ENCODE measurements at regions not wholly inside any gene's neighbourhood (a gene's known extent, or its start where the extent isn't known, plus 50 kb on each side); places are given as distances from the start of the nearest gene placed in this dataset.

DNA sequence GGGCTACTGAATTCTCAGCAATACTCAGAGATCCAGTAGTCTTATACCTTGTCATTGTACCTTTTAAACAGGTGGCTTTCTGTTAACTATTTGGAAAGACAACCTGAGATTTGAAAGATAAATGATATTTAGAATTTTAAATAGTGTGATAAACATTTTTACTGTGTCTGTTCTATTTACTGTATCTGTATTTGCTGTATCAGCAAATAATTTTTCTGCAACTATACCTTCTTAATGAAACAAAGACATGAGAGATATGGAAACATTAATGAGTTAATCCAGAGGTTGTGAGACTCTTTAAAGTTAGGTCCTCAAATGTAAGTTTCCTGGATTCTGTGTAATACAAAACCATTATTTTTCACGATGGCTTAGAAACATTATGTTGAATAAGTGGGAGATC is 249.6 kb downstream of the CCDC59 start:
- POLR2A ChIA-PET = no interaction called here
- ATAC-seq (no peak), DNase-seq (ENCODE audit: low spot score) (no peak)
- no peak overlapping the region for H3K27ac Mint-ChIP-seq
- no peaks in the 10 kb centered on the region for H3K4me1 Mint-ChIP-seq
- H3K36me3 Mint-ChIP-seq = no peaks in the 10 kb centered on the region
- no peak for TF ChIP-seq JUN (CRISPR knock-in tag; IDR thresholded peaks at IDR 0.05)
- TF ChIP-seq, protein P1, sequence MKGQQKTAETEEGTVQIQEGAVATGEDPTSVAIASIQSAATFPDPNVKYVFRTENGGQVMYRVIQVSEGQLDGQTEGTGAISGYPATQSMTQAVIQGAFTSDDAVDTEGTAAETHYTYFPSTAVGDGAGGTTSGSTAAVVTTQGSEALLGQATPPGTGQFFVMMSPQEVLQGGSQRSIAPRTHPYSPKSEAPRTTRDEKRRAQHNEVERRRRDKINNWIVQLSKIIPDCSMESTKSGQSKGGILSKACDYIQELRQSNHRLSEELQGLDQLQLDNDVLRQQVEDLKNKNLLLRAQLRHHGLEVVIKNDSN (CRISPR knock-in tag; IDR thresholded peaks at IDR 0.05) = no peak
- TF ChIP-seq RELA (CRISPR knock-in tag; IDR thresholded peaks at IDR 0.05; ENCODE audit: borderline replicate concordance) = no peak
- TF ChIP-seq, protein P2, sequence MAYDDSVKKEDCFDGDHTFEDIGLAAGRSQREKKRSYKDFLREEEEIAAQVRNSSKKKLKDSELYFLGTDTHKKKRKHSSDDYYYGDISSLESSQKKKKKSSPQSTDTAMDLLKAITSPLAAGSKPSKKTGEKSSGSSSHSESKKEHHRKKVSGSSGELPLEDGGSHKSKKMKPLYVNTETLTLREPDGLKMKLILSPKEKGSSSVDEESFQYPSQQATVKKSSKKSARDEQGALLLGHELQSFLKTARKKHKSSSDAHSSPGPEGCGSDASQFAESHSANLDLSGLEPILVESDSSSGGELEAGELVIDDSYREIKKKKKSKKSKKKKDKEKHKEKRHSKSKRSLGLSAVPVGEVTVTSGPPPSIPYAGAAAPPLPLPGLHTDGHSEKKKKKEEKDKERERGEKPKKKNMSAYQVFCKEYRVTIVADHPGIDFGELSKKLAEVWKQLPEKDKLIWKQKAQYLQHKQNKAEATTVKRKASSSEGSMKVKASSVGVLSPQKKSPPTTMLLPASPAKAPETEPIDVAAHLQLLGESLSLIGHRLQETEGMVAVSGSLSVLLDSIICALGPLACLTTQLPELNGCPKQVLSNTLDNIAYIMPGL (CRISPR knock-in tag; IDR thresholded peaks at IDR 0.05) = no peak
- no peak for TF ChIP-seq GABPB1 (CRISPR knock-in tag; IDR thresholded peaks at IDR 0.05)
- TF ChIP-seq NFATC4 (CRISPR knock-in tag; IDR thresholded peaks at IDR 0.05) = no peak
- no peak for TF ChIP-seq CREM (CRISPR knock-in tag; IDR thresholded peaks at IDR 0.05)
- TF ChIP-seq IRF2 (CRISPR knock-in tag; IDR thresholded peaks at IDR 0.05; ENCODE audit: borderline replicate concordance, low read depth) = no peak
- no peak for TF ChIP-seq TEAD1 (CRISPR knock-in tag; IDR thresholded peaks at IDR 0.05)
- no peak for TF ChIP-seq SMAD3 (CRISPR knock-in tag; IDR thresholded peaks at IDR 0.05; ENCODE audit: borderline replicate concordance)
- TF ChIP-seq, protein P3, sequence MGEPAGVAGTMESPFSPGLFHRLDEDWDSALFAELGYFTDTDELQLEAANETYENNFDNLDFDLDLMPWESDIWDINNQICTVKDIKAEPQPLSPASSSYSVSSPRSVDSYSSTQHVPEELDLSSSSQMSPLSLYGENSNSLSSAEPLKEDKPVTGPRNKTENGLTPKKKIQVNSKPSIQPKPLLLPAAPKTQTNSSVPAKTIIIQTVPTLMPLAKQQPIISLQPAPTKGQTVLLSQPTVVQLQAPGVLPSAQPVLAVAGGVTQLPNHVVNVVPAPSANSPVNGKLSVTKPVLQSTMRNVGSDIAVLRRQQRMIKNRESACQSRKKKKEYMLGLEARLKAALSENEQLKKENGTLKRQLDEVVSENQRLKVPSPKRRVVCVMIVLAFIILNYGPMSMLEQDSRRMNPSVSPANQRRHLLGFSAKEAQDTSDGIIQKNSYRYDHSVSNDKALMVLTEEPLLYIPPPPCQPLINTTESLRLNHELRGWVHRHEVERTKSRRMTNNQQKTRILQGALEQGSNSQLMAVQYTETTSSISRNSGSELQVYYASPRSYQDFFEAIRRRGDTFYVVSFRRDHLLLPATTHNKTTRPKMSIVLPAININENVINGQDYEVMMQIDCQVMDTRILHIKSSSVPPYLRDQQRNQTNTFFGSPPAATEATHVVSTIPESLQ (CRISPR knock-in tag; IDR thresholded peaks at IDR 0.05) = no peak
- TF ChIP-seq ZNF671 (CRISPR knock-in tag; IDR thresholded peaks at IDR 0.05) = no peak
- TF ChIP-seq KAT7 (CRISPR knock-in tag; IDR thresholded peaks at IDR 0.05; ENCODE audit: borderline replicate concordance) = no peak
- TF ChIP-seq SOX15 (CRISPR knock-in tag; IDR thresholded peaks at IDR 0.05) = no peak
- no peak overlapping the region for H3K4me3 Mint-ChIP-seq
- H3K27me3 Mint-ChIP-seq (ENCODE audit: low read depth) = no peaks in the 10 kb centered on the region
- H3K9me3 Mint-ChIP-seq = peaks cover 5% of the 10 kb centered on the region
- CTCF ChIA-PET = no interaction called here

DNA sequence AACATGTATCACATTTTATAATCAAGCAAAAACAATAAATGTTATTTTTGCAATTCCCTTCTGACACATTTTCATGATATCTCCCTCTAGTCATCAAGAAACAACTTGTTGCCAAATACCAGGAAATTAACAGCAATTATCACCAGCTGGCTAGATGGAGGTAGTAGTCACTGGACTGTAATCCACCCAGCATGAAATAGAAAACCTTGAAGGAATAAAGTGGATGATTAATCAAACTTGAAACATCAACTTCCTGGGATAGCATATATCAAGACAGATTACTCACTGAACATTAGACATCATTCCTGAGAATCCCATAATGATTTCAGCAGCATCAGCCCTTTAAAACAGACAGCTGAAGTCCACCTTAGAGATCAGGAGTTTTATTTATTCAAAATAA is 259.0 kb downstream of the CCDC59 start:
- ChIA-PET POLR2A (no interaction called here), CTCF (no interaction called here)
- Mint-ChIP-seq H3K4me3 (no peak overlapping the region), H3K9me3 (peaks cover 4% of the 10 kb centered on the region), H3K36me3 (no peaks in the 10 kb centered on the region), H3K27ac (no peak overlapping the region), H3K27me3 (ENCODE audit: low read depth) (no peaks in the 10 kb centered on the region; the same call in 1 of the 2 replicates), H3K4me1 (peaks cover 29% of the 10 kb centered on the region)
- DNase-seq (ENCODE audit: low spot score) = no peak
- ATAC-seq = no peak
- TF ChIP-seq, protein P4, sequence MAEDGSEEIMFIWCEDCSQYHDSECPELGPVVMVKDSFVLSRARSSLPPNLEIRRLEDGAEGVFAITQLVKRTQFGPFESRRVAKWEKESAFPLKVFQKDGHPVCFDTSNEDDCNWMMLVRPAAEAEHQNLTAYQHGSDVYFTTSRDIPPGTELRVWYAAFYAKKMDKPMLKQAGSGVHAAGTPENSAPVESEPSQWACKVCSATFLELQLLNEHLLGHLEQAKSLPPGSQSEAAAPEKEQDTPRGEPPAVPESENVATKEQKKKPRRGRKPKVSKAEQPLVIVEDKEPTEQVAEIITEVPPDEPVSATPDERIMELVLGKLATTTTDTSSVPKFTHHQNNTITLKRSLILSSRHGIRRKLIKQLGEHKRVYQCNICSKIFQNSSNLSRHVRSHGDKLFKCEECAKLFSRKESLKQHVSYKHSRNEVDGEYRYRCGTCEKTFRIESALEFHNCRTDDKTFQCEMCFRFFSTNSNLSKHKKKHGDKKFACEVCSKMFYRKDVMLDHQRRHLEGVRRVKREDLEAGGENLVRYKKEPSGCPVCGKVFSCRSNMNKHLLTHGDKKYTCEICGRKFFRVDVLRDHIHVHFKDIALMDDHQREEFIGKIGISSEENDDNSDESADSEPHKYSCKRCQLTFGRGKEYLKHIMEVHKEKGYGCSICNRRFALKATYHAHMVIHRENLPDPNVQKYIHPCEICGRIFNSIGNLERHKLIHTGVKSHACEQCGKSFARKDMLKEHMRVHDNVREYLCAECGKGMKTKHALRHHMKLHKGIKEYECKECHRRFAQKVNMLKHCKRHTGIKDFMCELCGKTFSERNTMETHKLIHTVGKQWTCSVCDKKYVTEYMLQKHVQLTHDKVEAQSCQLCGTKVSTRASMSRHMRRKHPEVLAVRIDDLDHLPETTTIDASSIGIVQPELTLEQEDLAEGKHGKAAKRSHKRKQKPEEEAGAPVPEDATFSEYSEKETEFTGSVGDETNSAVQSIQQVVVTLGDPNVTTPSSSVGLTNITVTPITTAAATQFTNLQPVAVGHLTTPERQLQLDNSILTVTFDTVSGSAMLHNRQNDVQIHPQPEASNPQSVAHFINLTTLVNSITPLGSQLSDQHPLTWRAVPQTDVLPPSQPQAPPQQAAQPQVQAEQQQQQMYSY (CRISPR knock-in tag; IDR thresholded peaks at IDR 0.05) = no peak
- TF ChIP-seq IRF2 (CRISPR knock-in tag; IDR thresholded peaks at IDR 0.05; ENCODE audit: borderline replicate concordance, low read depth) (no peak), JUN (CRISPR knock-in tag; IDR thresholded peaks at IDR 0.05) (no peak), ZNF671 (CRISPR knock-in tag; IDR thresholded peaks at IDR 0.05) (no peak), SP1 (CRISPR knock-in tag; conservative IDR thresholded peaks at IDR 0.05) (no peak)
- TF ChIP-seq, protein P5, sequence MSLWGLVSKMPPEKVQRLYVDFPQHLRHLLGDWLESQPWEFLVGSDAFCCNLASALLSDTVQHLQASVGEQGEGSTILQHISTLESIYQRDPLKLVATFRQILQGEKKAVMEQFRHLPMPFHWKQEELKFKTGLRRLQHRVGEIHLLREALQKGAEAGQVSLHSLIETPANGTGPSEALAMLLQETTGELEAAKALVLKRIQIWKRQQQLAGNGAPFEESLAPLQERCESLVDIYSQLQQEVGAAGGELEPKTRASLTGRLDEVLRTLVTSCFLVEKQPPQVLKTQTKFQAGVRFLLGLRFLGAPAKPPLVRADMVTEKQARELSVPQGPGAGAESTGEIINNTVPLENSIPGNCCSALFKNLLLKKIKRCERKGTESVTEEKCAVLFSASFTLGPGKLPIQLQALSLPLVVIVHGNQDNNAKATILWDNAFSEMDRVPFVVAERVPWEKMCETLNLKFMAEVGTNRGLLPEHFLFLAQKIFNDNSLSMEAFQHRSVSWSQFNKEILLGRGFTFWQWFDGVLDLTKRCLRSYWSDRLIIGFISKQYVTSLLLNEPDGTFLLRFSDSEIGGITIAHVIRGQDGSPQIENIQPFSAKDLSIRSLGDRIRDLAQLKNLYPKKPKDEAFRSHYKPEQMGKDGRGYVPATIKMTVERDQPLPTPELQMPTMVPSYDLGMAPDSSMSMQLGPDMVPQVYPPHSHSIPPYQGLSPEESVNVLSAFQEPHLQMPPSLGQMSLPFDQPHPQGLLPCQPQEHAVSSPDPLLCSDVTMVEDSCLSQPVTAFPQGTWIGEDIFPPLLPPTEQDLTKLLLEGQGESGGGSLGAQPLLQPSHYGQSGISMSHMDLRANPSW (CRISPR knock-in tag; conservative IDR thresholded peaks at IDR 0.05; ENCODE audit: low read depth) = no peak
